ENCODE measurements at regions not wholly inside any gene's neighbourhood (a gene's known extent, or its start where the extent isn't known, plus 50 kb on each side); places are given as distances from the start of the nearest gene placed in this dataset.

DNA sequence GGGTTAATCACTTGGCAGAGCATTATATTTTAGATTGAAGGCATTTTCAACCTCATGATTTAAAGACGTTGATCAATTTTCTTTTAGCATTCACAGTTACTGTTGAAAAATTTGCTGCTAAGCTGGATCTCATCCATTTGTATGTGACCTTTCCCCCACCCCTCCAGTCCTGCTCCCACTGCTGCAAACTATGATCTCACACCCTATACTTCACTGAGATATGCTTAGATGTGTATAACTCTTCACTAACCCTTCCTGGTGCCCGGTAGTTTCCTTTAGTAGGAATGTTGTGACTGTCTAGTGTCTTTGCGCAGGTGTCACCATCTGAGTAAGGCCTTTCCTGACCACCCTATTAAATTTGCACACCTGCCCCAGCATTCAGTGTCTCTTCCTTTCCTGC lies 67.0 kb upstream of the C1orf21 start:
- TF ChIP-seq CTCF (IDR thresholded peaks at IDR 0.05; ENCODE audit: low read depth, low read length, poor library complexity, severe bottlenecking) (no peak), EZH2phosphoT487 (IDR thresholded peaks at IDR 0.05; ENCODE audit: borderline replicate concordance, low read length) (no peak)
